ENCODE measurements at regions not wholly inside any gene's neighbourhood (a gene's known extent, or its start where the extent isn't known, plus 50 kb on each side); places are given as distances from the start of the nearest gene placed in this dataset.

DNA sequence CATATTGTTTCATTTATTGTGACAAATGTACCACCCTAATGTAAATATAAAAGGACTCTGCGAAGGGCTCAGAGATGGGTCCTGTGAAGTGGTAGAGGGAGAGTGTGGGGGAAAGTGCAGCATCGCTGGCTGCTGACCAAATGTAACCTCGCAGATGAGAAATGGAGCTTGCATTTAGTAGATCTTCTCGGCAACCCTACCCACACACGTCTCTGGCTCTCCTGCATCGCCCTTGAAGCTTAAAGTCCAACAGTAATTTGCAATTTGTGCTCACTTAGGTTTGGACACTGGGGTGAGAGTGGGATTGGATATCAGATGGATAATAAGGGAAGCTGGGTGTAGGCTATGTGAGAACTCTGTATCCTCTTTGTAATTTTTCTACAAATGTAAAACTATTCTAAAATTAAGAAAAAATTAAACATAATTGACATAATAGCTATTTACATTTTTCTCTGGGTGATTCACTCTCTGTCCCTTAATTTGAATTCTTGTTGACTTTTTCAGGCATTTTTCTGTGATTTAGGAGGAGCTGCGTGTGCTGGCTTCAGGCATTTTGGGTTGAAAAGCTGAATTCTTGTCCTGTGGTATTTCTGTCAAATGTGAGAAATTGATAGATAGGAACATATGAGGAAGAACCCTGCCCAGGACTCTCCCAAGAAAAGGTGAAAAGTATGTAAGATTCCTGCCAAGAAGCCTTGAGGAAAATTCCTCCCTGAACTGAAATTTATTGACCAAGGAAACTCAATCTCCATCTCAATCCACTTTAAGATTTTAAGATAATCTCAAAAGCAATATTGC is 524.7 kb upstream of the MCTP2 start:
- no peak for DNase-seq

DNA sequence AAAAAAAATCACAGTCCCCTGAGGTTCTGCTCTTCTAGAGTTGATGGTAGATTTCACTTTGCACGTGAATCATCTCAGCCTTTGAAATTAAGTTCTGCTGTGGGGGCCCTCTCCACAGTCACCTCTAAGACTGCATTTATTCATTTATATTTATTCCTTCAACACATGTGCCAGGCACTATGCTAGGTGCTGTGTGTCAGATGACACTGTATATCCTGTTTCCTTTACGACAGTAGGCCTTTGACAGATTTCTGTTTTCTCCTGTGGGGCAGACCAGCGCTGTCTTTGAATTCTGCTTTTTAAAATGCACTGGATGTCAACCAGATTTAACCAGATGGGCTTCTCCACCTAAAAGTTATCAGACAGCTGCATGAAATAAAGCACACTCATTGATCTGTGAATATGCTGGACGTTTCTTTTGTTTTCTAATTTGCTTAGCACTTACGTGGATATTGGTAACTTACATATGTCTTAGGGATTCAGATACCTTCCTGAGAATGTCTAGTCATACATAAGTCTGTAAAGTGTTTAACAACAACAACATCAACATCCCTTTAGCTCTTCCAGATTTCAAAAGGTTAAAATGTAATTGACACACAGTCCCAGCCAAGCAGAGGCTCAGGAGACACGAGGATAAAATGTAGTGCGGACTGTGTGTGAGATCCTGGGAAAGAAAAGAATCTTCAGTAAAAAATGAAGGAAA is 525.5 kb upstream of the MCTP2 start:
- no peak for DNase-seq

DNA sequence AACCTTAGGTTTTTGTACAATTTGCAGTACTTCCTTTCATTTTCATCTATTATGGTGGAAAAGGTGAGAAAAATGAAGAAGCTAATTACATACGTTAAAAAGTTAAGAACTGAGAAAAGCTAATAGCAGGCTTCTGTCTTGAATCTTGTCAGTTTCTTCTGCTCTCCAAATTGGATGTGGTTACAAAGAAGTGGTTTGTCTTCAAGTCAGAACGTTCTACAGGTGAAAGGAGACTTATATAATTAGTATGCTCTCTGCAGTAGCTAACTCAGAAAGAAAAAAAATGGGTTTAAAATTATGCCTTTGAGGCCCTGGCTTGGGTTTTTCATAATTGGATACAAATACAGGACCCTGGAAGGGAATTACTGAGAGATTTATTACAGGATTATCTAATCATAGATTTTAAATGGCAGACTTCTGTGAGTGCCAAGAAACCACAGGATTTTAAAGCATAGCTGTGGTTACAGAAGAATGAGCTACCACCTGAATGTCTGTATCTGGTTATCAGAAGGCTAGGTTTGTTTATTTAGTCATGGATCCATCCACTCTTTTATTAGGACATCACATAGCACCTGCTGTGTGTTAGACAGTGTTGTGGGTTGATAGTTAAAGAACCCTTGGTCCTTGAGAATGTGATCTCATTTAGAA is 528.1 kb upstream of the MCTP2 start:
- no peak for DNase-seq

DNA sequence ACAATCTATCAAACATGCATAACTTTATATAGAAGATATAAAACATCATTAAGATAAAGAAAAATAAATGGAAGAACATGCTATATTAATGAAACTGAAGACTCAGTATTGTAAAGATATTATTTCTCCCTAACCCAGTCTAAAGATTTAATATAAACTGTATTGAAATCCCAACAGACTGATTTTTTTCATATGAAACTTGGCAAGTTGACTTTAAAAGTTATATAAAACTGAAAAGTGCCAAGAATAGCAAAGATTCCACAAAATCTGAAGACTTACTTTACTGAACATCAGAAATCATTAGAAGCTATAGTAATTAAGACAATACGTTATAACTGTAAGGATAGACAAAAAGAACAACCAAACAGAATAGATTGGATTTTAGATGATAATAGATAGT is 531.3 kb upstream of the MCTP2 start:
- no peak for DNase-seq

DNA sequence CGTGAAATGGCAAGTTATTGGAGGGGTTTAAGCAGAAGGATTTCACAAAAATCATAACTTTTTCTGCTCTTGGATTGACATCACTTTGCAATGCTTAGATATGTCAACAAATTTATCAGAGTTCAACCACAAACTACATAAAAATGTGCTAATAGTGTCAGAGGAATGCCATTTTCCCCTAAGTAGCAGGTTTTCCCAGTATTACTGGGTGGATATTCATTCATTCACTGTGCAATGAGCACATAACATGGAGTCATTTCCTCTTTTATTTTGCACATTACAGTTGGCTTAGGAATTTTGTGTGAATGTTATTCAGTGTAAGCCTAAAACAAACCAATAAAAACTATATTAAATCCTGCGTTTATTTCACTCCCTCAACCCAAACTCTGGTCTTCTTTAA is 537.3 kb upstream of the MCTP2 start:
- no peak for DNase-seq

DNA sequence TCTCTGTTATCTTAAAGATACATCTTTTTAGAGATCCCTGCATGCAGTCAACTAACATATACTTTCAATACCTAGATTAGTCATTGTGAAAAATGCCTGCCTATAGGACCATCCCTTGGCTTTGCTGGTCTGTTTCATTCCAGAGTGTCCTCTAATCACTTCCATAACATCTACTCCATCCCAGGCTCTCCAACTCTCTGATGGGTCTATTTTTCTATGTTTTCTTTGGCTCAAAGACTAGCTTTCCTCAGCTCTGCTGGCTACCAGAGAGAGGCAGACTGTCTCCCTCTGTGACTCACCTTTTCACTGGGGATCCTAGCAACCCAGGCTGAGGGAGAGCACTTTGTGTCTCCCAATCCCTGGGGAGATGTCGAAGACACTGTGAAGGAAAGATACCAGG is 547.7 kb upstream of the MCTP2 start:
- DNase-seq, result no peak

DNA sequence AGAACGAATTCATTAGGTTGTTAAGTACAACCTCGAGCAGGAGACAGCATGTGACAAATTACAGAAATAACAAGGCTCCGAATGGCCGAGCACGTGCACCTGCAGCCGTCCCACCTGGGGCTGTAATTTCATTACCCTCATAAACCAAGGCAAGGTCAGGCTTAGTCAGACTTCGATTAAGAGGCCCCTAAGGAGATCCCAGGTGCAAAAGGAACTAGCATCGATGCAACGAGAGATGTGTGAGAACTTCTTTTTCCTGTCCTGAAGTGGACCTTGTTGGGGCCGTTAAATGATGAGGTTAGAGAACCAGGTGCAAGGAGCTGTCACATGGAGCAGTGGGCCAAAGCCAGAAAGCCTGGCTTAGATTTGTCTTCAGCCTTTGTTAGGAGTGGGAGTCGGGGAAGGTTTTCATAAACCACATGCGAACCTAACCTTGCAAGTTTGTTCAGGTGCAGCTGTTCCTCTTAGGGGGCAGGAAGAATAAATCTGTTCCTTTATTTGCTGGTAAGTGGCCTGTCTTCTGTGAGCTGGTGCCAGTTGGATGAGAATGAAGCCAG is 559.9 kb upstream of the MCTP2 start:
- no peak for DNase-seq

DNA sequence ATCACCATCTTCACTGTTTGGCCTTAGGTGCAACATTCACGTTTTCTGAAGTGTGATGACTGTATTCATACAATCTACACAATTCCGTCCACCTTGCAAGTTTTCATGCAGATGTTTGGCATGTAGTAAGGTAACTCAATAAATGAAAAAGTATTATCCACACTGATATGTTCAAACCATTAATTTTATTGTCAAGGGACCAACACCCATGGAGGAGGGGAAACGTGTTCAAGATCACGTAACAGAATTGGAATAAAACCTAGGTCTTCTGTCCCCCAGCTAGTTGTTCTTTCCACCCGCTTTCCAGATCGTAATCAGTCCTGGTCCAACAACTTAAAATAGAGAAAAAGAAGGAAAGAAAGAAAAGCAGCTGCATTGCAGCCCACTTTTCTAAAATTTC is 560.4 kb upstream of the MCTP2 start:
- no peak for DNase-seq

DNA sequence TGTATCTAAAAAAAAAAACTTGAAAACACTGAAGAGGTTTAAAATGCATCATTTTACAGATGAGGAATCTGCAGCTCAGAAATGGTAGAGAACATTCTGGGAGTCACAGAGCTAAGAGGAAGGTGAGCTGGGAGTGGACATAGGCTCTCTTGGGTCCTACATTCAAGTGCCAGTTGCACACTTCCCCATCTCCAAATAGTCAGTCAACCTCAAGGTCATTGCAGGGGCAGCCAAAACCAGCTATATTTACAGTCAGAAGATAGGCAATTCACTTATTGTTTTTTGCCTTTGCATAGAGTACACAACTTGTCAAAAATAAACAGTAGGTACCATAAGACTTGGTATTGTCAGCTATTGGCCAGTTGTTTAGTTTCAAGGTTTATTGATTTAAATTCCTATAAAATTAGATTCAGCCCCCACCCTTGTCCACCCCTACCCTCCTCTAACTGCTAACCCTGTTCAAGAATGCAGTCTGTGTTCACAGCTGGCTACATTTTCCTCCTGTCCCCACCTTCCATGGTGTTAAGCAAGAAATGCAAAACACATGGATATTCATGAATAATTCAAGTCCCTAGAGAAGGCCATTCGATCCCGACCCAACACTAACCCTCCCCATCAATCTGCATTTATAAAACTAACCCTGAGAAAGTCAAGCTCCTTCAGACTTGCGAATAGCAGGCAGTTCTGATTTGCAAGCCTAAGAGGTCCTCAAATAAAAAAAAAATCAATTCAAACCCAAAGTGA is 567.0 kb upstream of the MCTP2 start:
- no peak for DNase-seq

DNA sequence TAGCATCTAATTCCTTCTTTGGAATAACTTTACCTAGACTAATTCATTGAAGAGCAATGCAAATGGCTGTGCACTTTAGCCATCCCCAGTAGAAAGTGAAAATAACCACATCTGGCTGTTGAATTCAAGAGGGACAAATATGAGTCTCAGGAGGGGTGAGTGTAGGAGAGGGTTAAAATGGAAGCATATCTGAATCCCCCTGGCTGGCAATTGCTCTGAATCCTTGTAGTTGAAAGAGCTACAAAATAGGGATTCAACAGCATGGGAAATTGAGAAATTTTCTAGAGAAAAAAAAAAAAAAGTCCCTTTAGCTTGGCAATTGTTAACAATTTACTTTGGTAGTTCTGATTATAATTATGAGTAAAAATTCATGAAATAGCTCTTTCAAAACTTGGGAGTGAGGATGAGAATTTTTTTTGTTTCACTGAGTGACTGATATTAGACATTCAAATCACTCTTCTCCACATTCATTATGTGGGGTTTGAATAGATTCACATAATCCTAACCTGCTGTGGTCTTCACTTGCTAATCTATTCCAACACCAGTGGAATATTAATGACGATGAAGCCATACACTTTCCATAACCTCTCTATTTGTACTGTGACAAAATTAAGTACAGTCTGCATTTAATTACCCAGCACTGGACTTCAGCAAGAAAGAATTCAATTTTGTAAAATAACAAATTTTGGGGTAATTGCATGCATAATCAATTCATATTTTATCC is 569.0 kb upstream of the MCTP2 start:
- DNase-seq, result no peak

DNA sequence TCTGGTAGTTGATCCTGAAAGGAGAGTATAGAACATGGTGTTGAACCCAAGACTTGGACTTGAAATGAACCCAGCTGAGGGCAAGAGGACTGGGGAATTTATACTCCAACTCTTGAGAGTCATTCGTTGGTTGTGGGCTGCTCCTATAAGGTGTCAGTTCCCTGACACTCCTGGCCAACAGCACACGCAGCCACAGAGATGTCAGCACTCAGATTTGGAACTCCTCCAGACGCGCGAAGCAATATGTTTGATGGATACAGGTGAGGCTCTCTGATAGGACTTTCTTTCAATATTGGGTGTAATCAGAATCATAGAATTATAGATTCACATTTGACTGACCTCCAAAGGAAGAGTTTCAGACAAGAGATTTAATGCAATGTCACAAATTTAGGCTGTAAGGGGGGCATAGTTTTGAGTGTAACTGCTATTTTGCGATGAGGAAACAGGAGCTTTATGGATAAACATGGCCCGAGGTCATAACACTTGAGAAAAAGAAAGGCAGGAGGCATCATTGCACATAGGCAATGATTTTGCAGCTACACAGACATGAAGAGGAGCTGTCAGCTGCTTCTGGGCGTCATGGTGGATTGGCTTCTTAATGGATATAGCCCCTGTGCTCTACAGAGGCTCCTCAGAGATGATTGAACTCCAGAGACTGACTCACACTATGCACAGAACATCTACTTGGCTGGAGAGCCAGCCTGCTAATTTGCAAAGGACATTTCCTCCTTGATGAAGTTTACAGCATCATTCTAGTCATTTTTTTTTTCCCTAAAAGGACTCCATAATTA is 569.2 kb upstream of the RGMA start:
- DNase-seq, result no peak

DNA sequence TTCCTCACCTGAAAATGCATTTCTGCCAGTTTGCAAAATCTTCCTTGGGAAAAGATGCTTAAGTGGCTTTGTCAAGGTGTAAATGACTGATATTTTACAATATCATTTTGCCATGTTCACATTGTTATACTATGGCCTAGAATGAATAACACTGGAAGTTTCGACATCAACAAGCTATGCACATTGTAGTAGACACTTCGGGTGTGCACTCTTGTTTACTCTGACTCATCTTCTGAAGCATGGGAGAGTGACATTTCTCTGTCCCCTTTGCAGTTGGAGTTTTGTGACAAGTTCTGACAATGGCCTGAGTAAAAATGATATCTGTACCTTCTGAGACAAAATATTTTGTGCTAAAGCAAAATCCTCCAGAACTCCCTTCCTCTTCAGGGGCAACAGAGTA is 567.0 kb upstream of the RGMA start:
- DNase-seq, result no peak

DNA sequence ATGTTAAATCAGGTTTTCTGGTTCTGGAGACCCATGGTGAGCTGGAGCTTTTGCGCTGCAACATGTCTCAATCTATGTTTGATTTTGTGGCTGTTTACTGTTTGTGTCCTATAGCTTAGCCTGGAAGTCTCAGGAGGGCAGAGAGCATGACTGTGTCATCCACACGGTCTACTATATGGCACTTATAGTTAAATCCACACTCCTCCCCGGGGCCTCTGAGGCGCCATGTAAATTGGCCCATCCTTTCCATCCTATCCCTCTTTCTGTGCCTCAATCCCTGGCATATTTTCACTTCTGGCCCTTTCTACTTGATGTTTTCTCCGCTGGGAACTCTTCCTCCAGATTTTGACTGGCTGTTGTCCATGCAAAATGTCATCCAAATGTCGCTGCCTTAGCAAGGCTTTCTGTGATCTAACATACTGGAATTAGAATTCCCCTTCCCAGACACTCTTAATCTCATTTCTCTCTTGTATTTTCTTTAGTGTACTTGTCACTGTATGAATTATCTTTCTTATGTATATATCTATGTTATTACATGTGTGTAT is 560.8 kb upstream of the RGMA start:
- DNase-seq, result no peak

DNA sequence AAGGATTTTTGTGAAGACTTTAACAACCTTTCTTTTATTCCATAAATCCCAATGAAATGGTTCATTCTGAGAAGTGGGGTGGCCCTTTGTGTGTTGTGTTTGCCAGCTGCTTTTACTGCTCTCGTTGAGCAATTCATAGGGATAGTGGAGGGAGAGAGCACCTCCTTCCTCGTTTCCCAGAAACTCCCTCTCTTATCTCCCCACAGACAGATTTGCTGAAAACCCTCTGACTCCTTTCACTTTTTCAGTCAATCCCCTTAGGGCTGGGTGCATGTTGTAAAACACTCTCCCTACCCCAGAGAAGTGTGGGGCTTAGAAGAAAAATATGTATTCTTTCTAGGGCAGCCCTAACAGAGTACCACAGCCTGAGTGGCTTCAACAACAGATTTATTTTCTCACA is 557.2 kb upstream of the RGMA start:
- DNase-seq, result no peak

DNA sequence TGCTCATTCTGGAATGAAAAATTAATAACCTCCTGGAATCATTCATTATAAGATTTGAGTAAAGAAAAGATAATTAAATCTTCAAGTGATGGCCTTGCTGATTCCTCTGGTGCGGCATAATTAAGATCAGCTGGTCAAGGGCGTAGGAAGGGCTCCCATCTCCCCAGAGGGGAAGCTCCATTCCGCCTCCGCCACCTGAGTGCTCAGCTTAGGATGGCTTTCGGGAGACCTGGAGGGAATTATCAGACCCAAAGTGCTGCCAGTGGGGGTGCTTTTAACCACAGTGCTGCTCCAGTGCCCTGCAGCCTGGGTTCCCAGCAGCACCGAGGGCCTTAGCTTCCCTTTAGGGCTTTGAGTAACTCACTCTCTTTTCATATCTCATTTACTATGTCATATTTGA is 556.6 kb upstream of the RGMA start:
- no peak for DNase-seq

DNA sequence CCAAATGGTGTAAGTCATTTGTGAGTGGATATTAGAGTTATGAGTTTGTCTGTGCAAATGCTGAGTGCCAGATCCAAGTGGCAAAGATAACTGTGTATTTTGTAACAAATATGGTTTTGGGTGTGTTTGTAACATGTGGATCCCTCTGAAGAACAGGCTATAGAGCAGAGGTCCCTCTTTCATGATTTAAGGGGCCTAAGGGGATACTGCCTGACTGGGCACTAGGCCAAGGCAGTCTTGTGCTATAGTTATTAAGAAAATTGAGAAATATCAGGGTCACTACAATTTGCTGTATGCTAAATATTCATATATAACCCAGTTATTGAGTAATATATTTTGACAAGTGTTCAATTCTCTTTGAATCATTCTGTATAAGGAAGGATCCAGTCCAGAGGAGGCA is 555.6 kb upstream of the RGMA start:
- DNase-seq, result no peak

DNA sequence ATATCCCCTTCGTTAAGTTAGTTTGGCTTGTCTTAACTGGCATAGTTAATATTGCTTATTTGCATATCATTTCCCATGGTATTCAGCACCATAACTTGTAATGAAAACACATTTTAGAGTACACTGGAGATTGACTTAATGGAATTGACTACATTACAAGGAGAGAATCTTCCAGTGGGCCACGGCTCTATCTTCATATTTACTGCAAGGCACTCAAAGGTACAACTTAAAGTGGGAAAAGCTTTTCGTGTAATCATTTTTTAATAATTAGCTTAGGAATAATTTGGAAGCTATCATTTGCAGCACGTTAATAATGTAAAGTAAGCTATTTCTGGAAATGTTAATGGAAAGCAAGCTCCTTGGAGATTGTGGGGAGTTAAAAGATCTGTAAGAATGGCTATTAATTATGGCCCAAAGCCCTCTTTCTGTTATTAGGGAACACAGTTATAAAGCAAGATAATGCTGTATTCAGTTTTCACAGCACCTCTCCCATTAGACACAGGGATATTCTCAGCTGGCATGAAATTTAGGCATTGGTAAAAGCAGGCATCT is 551.5 kb upstream of the RGMA start:
- DNase-seq, result no peak

DNA sequence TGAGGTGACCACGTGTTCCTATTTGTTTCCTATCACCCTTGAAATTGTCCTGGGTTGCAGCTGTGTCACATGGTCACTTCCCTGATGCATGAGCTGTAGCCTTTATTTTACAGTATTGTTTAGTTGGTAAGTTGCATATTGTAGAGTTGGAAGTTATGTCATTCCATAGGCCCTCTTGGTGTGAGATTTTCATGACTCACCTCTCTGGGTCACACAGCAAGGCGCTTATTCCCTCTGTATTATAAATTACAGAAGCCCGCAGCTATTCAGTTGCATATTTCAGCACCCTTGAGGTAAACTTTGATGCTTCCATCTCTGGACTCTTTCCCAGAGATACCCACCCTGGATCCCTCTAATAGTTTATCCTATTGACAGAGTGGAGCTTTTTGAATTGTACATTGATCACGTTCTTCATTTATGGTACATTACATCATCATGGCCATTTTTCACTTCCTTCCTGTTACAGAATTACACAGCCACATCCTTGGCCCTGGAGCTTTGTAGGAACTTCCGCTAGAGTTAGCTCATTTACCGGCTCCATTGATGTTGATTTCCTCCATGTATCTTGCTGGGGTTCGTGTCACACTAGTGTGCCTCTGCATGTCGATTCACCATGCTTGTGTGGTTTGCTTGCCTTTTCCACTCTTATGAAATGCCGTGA is 543.1 kb upstream of the RGMA start:
- no peak for DNase-seq

DNA sequence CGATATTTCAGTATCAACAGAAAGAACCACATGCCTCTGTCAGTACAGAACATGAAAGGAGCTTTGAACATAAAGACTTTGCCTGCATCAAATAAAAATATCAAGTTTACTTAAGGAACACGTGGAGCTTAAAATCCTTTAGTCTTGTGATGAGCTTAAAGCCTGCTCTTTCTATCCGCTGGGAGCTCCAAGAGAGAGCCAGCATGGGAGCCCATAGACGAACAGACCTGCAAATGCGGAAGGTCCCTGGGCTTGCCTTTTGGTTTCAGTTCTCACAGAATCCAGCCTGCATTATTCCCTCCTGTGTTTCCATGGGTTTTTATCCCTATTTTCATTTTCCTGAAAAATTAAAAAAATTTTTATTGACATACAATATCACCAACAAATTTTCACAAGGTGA is 530.6 kb upstream of the RGMA start:
- DNase-seq, result no peak

DNA sequence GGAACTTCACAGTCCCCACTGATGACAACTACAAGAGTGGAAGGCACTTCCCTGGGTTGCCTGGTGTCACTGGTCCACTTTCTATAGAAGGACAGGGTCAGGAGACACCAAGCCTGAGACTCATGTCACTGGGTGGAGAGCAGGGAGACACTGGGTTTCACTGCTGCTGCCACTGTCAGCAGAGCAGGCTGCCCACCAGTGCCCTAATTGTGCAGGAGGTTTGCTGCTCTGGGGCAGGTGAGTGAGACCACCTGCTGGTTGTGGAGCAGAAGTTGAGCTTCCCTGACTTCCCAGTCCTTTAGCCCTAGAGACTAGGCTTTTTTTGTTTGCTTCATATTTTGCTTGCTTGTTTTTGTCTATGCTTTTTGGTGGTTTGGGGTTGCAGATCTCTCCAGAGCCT is 528.4 kb upstream of the RGMA start:
- no peak for DNase-seq
